CD4-positive, alpha-beta T cell (primary cell): ENCODE measurements at regions not wholly inside any gene's neighbourhood (a gene's known extent, or its start where the extent isn't known, plus 50 kb on each side); places are given as distances from the start of the nearest gene placed in this dataset.

Experiments used
- ATAC-seq: fragments of 200-7000 bp; cut with Tn5 transposase; one replicate; pipeline ENCODE4 v1.10.0; 2022; ENCODE audit warnings: mild to moderate bottlenecking; ENCODE audit not compliant: poor library complexity
- CTCF ChIA-PET: fragments of 350-600 bp; sonication (Branson Sonifier 250); formaldehyde crosslinking; loops from one replicate; lab custom pipeline; 2021; ENCODE audit warnings: antibody characterized with exemption, inconsistent platforms; lab: Charles Lee
- POLR2A ChIA-PET: fragments of 350-600 bp; sonication (Branson Sonifier 250); formaldehyde crosslinking; loops from one replicate; lab custom pipeline; 2021; ENCODE audit warnings: antibody characterized with exemption, inconsistent platforms; lab: Charles Lee
- DNase-seq, 14 experiments: peaks; one replicate each; pipeline ENCODE4 v3.0.0-alpha.2; 2013 to 2020; ENCODE audit warnings: mixed read lengths in 2 of 14
- H3K27ac ChIP-seq, 2 donors: one replicate each; pipeline versions ENCODE4 v1.5.1 to v1.7.0; 2013; ENCODE audit warnings: low read length in 2 of 2, low read depth in 1 of 2, mild to moderate bottlenecking in 1 of 2
- H3K27me3 ChIP-seq, 2 experiments: 1 replicate in 1 of 2; 2 replicates in 1 of 2; pipeline versions ENCODE4 v1.6.1 to v1.7.0; 2013; ENCODE audit warnings: low read length in 2 of 2, control low read depth in 1 of 2, mild to moderate bottlenecking in 1 of 2, moderate library complexity in 1 of 2; ENCODE audit not compliant: insufficient read depth in 2 of 2, control insufficient read depth in 1 of 2
- H3K36me3 ChIP-seq: one replicate; pipeline ENCODE4 v1.6.1; 2013; ENCODE audit warnings: low read length, control low read depth; ENCODE audit not compliant: insufficient read depth
- H3K4me1 ChIP-seq: one replicate; pipeline ENCODE4 v1.6.1; 2013; ENCODE audit warnings: low read length, control low read depth; ENCODE audit not compliant: insufficient read depth
- H3K4me3 ChIP-seq: one replicate; pipeline ENCODE4 v1.5.1; 2013; ENCODE audit warnings: mild to moderate bottlenecking, low read length, moderate library complexity
- H3K9me3 ChIP-seq, 2 experiments: 1 replicate in 1 of 2; 2 replicates in 1 of 2; pipeline versions ENCODE4 v1.6.1 to v1.7.0; 2013; ENCODE audit warnings: low read length in 2 of 2, mild to moderate bottlenecking in 2 of 2, control low read depth in 1 of 2, moderate library complexity in 1 of 2; ENCODE audit not compliant: control insufficient read depth in 1 of 2, insufficient read depth in 1 of 2
- H3K27ac Mint-ChIP-seq: one replicate; pipeline ENCODE4 v1.8.0; 2020; ENCODE audit warnings: mixed read lengths
- H3K27me3 Mint-ChIP-seq: one replicate; pipeline ENCODE4 v1.8.0; 2021; ENCODE audit warnings: mixed read lengths
- H3K36me3 Mint-ChIP-seq: one replicate; pipeline ENCODE4 v1.8.0; 2021; ENCODE audit warnings: low read depth, mixed read lengths
- H3K4me1 Mint-ChIP-seq: one replicate; pipeline ENCODE4 v1.8.0; 2021; ENCODE audit warnings: low read depth, mixed read lengths
- H3K4me3 Mint-ChIP-seq: one replicate; pipeline ENCODE4 v1.8.0; 2020; ENCODE audit warnings: mild to moderate bottlenecking, mixed read lengths
- H3K9me3 Mint-ChIP-seq: one replicate; pipeline ENCODE4 v1.8.0; 2020; ENCODE audit warnings: mixed read lengths
- CTCF ChIP-seq: fragments of 200-600 bp; IDR thresholded peaks from one replicate; pipeline ENCODE4 v1.8.0; 2022; ENCODE audit warnings: antibody characterized with exemption, mild to moderate bottlenecking
- intact Hi-C, 2 experiments: fragments of 100-400 bp; cut with DNase I in 1 of 2; cut with micrococcal nuclease in 1 of 2; formaldehyde crosslinking; loops; one replicate each; pipeline versions ENCODE4 v1.15.1 to v1.9.0; 2023 to 2025; cut with DNase I, micrococcal nuclease

GRCh38 chr6:129911732-129912131 lies 50.6 kb upstream of the TMEM244 start:
- H3K27me3 ChIP-seq: no peaks in the 10 kb centered on the region
- intact Hi-C loops: no loop called here
- ATAC-seq (no peak), DNase-seq (peak in 1 of 14 experiments; percentile 2)
- H3K27ac Mint-ChIP-seq: no peak overlapping the region
- no peaks in the 10 kb centered on the region for H3K36me3 ChIP-seq
- H3K4me3 Mint-ChIP-seq: no peak overlapping the region
- H3K9me3 ChIP-seq: no peaks in the 10 kb centered on the region
- H3K36me3 Mint-ChIP-seq: no peaks in the 10 kb centered on the region
- H3K27me3 Mint-ChIP-seq: no peaks in the 10 kb centered on the region
- H3K9me3 Mint-ChIP-seq: no peaks in the 10 kb centered on the region
- H3K4me1 Mint-ChIP-seq: no peaks in the 10 kb centered on the region
- CTCF ChIA-PET: no interaction called here
- H3K4me3 ChIP-seq: no peak overlapping the region
- TF ChIP-seq CTCF: no peak
- POLR2A ChIA-PET: no interaction called here
- H3K27ac ChIP-seq: no peak overlapping the region
- H3K4me1 ChIP-seq: no peaks in the 10 kb centered on the region
